NCI-H82 (cell line): ENCODE measurements at regions not wholly inside any gene's neighbourhood (a gene's known extent, or its start where the extent isn't known, plus 50 kb on each side); places are given as distances from the start of the nearest gene placed in this dataset.
"Not testable (repeated sequence)": the region's sequence is repeated elsewhere in the genome, so short reads cannot be mapped to it uniquely, and the experiment has no call there.

Source experiments
- DNase-seq: peaks from one replicate; lab custom pipeline; 2025; lab: John Stamatoyannopoulos, UW

DNA sequence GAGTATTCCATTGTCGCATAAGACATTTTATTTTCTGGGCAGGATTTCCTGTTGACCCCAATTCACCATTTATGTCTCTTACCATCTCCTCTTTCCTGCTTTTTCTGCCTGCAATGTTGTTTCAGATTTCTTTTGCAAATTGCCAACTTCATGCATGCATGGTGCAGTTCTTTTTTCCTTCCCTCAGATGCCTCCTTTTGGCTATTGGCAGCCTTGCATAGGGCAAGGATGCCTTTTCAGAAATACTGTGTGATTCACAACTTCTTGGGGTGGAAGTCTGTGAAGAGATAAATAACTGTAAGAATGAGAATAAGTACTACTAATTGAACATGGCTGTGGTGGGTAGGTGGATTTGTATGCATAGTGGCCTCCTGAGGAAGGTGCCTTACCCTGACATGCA is 116.7 kb downstream of the SOX4 start:
- no peak for DNase-seq

GRCh38 chr6:21710908-21711627 is 117.5 kb downstream of the SOX4 start:
- no peak for DNase-seq

DNA sequence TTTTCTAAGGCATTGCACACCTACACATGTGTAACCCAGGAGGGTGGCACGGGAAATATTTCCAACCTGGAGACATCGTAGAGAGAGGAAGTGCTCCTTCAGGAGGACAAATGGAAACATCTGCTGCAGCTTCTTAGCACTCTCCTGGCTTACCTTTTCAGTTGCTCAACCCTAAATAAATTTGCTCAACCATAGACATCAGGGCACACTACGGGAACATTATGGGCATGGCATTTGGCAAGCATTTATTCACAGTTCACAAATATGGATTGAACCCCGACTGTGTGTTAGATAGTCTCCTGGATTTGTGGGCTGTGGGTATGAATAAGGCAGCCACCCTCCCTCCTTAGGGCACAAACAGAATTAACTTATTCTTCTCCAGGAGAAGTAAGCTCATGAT is 118.7 kb downstream of the SOX4 start:
- DNase-seq = no peak

GRCh38 chr6:21713481-21713880 is 119.9 kb downstream of the SOX4 start:
- no peak for DNase-seq

DNA sequence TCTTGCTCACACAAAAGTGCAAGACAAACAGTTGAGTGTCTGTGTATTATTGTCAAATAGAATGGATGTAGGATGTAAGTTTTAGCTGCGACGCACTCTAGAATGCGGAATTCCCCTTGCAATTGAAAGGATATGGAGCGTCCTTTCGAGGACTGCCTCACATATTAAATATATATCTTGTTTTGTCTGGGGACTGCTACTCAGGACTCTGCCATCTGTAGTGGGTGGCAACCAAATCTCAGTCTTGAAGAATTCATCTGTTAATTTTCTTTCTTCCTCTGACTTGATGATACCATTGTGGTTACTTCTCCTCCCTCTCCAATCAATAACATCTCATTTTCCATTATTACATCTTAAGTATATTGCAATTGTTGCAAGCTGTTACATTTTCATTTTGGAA is 121.6 kb downstream of the SOX4 start:
- no peak for DNase-seq

DNA sequence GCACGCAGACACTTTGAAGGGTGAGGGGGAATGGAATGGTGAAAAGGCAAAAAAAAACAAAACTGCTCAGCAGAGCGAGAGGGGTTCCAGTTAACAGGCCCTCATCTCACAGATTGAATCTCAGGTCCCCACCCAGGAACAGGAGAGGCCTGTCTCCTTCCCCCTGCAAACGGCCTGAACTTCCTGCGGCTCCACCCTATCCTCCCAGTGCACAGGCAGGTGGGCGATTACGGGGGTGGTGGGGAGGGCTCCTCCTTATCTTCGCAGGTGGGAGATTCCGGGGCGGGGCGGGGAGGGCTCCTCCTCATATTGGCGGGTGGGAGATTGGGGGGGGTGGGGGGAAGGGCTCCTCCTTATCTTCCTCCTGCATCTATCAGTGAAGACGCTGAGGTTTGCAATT is 129.0 kb downstream of the SOX4 start:
- no peak for DNase-seq

- DNase-seq = peak; percentile 23
These were observed 133.1 kb downstream of the SOX4 start for GRCh38 chr6:21726676-21727075.

GRCh38 chr6:21728141-21728540 is 134.6 kb downstream of the SOX4 start:
- DNase-seq = no peak

DNA sequence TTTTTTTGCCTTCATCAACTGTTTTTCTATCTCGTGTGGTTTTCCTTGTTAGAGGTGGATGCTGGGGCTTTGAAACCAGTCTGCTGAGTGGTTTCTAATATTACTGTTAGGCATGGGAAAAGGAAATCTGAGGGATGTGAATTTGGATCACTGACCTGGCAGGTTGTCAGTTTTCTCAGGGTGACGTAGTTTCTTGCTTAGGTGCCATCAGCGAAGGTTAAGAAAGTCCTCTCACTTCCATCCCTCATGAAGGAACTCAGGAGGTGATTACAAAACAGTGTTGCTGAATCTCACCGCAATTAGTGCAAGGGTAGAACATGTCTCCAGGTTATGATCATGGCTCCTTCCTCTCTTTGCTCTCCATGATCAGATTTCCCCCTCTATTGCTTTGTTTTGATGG is 135.9 kb downstream of the SOX4 start:
- DNase-seq = no peak

DNA sequence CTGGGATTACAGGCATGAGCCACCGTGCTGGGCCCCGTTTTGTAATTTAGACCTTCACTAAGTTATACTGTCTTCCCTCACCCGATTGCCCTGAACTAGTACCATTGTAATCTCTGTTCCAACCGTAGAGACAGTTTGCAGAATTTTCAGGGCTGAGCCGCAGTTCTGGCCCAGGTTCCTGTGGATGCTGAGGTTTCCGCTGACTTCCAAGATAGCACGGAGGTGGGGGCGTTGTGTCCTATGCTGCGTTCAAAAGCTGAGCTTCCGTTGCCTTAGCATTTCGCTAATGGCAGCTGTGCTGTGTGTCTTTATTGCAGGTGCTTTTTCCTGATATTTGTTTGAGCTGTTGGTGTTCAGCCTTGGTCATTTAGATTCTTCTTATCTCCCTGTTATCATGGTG is 137.0 kb downstream of the SOX4 start:
- DNase-seq = no peak

DNA sequence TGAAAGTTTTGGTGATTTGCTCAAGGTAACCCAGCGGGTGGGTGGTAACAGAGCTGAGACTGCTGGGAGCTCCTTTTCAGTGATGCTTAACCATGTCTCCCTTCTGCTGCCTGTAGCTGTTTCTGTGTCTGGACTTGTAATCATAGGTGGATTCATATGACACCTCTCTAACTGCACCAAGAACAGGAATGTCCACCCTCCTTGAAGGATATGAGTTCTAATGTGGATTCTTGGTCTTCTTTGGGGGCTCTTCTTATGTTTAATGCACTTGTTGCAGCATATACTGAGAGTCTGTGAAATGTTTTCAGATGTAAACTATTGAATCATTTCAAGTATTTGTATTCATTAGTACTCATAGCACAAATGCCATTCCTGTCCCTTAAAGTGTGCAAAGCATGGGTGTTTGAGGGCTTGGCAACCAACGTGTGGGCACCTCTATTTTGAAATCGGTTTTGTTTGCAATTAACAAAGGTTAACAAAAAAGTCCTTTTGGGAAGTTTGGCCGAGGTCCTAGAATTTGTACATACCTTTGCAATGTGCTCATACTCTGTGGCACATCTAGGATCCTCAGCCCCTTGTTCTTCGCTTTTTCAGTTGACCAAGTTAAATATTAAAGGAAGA is 138.0 kb downstream of the SOX4 start:
- DNase-seq = no peak

DNA sequence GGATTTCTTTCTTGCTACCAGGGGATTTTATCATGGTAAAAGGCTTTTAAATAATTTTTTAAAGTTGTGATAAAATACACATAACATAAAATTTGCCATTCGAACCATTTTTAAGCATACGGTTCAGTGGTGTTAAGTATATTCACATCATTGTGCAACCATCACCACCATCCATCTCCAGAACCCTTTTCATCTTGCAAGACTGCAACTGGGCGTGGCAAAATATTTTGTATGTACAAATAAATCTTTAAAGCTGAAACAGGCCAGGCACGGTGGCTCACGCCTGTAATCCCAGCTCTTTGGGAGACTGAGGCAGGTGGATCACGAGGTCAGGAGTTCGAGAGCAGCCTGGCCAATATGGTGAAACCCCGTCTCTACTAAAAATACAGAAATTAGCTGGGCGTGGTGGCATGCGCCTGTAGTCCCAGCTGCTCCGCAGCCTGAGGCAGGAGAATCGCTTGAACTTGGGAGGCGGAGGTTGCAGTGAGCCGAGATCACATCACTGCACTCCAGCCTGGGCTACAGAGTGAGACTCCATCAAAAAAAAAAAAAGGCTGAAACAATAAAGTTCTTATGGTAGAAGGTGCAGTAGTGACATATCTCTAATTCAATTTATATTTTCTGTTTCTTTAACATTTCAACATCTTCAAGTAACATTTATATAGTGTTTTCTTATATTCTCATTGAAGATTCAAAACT is 138.6 kb downstream of the SOX4 start:
- DNase-seq = not testable (repeated sequence)

DNA sequence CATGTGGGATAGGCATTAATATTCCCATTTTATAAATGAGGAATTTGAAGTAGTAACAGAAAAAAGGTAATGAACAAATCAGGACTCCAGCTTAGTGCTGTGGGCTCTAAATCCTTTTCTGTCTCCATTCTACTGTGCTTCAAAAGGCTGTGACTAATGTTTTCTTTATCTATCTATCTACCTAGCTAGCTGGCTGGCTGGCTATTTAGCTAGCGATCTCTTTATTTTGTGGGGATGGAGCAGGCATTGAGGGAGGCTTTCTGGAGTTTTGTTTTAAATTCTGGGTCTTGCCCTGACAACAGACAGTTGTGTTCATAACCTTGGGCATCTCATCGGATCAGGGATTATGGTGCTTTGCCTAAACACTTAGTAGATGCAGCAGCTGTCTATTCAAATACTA is 139.2 kb downstream of the SOX4 start:
- peak; percentile 67 for DNase-seq

DNA sequence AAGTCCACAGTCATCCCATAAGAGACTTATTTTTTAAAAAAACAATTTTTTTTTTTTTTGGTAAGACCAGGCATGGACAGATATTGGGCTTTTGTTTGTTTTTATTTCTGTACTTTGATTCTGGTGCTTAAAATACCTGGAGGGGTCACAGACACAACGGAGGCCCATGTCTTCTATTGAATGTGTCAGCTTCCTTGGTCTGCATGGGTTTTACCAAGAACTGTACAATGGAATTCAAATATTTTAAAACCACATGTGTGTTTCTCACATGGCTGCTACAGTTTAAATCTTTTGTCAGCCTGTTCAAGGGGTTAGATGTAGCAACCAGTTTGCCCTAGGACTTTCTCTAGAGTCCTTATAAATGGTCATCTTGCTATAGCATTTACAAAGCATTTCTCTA is 139.8 kb downstream of the SOX4 start:
- DNase-seq = no peak

DNA sequence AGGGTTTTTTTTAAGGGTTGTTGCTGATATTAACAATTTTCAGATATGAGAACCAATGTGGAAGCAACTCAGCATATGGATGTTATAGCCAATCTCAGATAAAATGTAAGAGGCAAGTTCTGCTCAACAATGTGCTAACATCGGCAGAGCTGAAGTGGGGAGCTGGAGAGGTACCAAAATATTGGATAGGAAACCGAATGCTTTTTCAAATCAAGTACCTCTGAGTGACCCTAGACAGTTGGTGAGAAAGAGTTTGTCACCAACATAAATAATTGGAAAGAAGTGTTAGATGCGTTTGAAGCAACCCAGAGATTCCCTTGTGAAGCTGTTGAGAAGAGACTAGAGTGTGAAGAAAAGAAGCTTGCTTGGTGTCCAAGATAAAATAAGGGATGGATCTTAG is 140.7 kb downstream of the SOX4 start:
- no peak for DNase-seq

GRCh38 chr6:21738180-21739094 is 144.9 kb downstream of the SOX4 start:
- no peak for DNase-seq

DNA sequence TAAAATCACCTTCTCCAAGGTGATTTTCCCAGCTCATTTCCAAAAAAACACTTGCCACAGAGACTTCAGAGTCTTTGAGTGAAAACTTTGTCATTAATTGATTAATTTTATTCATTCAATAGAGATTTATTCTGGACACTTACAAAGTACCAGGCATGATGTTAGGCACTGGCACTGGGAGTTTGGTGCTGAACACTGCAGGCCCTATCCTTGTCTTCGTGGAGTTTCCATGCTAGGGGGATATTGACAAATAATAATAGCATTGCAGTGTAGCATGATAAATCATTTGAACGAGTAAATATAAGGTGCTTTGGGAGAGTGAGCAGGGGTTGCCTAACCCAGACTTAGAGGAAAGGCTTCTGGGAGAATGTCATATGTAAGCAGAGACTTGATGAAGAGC is 145.7 kb downstream of the SOX4 start:
- no peak for DNase-seq

- DNase-seq = no peak
These were observed 146.3 kb downstream of the SOX4 start for GRCh38 chr6:21739838-21740237.

GRCh38 chr6:21740376-21741124 is 147.0 kb downstream of the SOX4 start:
- DNase-seq = peak; percentile 51

- DNase-seq = peak; percentile 41
These were observed 147.9 kb downstream of the SOX4 start for GRCh38 chr6:21741221-21742109.
